ENCODE measurements at regions not wholly inside any gene's neighbourhood (a gene's known extent, or its start where the extent isn't known, plus 50 kb on each side); places are given as distances from the start of the nearest gene placed in this dataset.
"Not testable (repeated sequence)": the region's sequence is repeated elsewhere in the genome, so short reads cannot be mapped to it uniquely, and the experiment has no call there.

- TF ChIP-seq CTCF (IDR thresholded peaks at IDR 0.05; ENCODE audit: low read depth, low read length): no peak
- DNase-seq (ENCODE audit: extremely low read depth, low read depth): no peak
Observed at GRCh38 chr7:157476654-157477549, 140.1 kb downstream of the DNAJB6 start.

GRCh38 chr7:157477550-157478212, 140.9 kb downstream of the DNAJB6 start:
- no peak for TF ChIP-seq CTCF (IDR thresholded peaks at IDR 0.05; ENCODE audit: low read depth, low read length)
- DNase-seq (ENCODE audit: extremely low read depth, low read depth): no peak

- not testable (repeated sequence) for DNase-seq (ENCODE audit: extremely low read depth, low read depth)
Observed at GRCh38 chr7:157478611-157479010, 141.8 kb downstream of the DNAJB6 start.

- DNase-seq (ENCODE audit: extremely low read depth, low read depth): no peak
- no peak for TF ChIP-seq CTCF (IDR thresholded peaks at IDR 0.05; ENCODE audit: low read depth, low read length)
Observed at GRCh38 chr7:157479326-157479725, 142.5 kb downstream of the DNAJB6 start.

GRCh38 chr7:157480371-157481050, 143.7 kb downstream of the DNAJB6 start:
- DNase-seq (ENCODE audit: extremely low read depth, low read depth): no peak

GRCh38 chr7:157481389-157481788, 144.6 kb downstream of the DNAJB6 start:
- no peak for TF ChIP-seq CTCF (IDR thresholded peaks at IDR 0.05; ENCODE audit: low read depth, low read length)

More at GRCh38 chr7:157480371-157481050, 143.7 kb downstream of the DNAJB6 start:
- TF ChIP-seq CTCF (IDR thresholded peaks at IDR 0.05; ENCODE audit: low read depth, low read length): no peak

GRCh38 chr7:157482025-157482424, 145.2 kb downstream of the DNAJB6 start:
- DNase-seq (ENCODE audit: extremely low read depth, low read depth): no peak
- no peak for TF ChIP-seq CTCF (IDR thresholded peaks at IDR 0.05; ENCODE audit: low read depth, low read length)

More at GRCh38 chr7:157481389-157481788, 144.6 kb downstream of the DNAJB6 start:
- no peak for DNase-seq (ENCODE audit: extremely low read depth, low read depth)
